MM.1S (cell line): ENCODE measurements at regions not wholly inside any gene's neighbourhood (a gene's known extent, or its start where the extent isn't known, plus 50 kb on each side); places are given as distances from the start of the nearest gene placed in this dataset.

Experiments
- DNase-seq: peaks from one replicate; pipeline ENCODE4 v3.0.0-alpha.2; 2015
- H2AFZ ChIP-seq: fragments of 300-600 bp; sonication (generic); 2 replicates; pipeline ENCODE4 v1.6.0; 2016; ENCODE audit warnings: antibody characterized with exemption, low read length
- H3F3A ChIP-seq: fragments of 300-600 bp; sonication (generic); 2 replicates; pipeline ENCODE4 v1.6.1; 2016; ENCODE audit warnings: mild to moderate bottlenecking, antibody characterized with exemption, low read length, moderate library complexity, mixed read lengths; ENCODE audit not compliant: insufficient read depth
- H3K27ac ChIP-seq: fragments of 300-600 bp; sonication (generic); 2 replicates; pipeline ENCODE4 v1.5.1; 2016; ENCODE audit warnings: mild to moderate bottlenecking, low read length
- H3K27me3 ChIP-seq: fragments of 300-600 bp; sonication (generic); replicated peaks from 2 replicates; pipeline ENCODE4 v1.6.0; 2016; ENCODE audit warnings: low read length; ENCODE audit not compliant: insufficient read depth
- H3K36me3 ChIP-seq: fragments of 300-600 bp; sonication (generic); replicated peaks from 2 replicates; pipeline ENCODE4 v1.6.1; 2016; ENCODE audit warnings: mild to moderate bottlenecking, low read length, mixed read lengths; ENCODE audit not compliant: insufficient read depth
- H3K4me1 ChIP-seq: fragments of 300-600 bp; sonication (generic); 2 replicates; pipeline ENCODE4 v1.6.1; 2016; ENCODE audit warnings: low read length, mixed read lengths
- H3K4me2 ChIP-seq: fragments of 300-600 bp; sonication (generic); 2 replicates; pipeline ENCODE4 v1.6.0; 2016; ENCODE audit warnings: low read depth, low read length
- H3K4me3 ChIP-seq: fragments of 300-600 bp; sonication (generic); 2 replicates; pipeline ENCODE4 v1.5.1; 2016; ENCODE audit warnings: low read length, mixed read lengths
- H3K79me2 ChIP-seq: fragments of 300-600 bp; sonication (generic); 2 replicates; pipeline ENCODE4 v1.6.1; 2016; ENCODE audit warnings: mixed run types, low read length, mixed read lengths
- H3K9ac ChIP-seq: fragments of 300-600 bp; sonication (generic); 2 replicates; pipeline ENCODE4 v1.6.1; 2016; ENCODE audit warnings: low read length, mixed read lengths
- H3K9me2 ChIP-seq: fragments of 300-600 bp; sonication (generic); replicated peaks from 2 replicates; pipeline ENCODE4 v1.6.1; 2016; ENCODE audit warnings: mild to moderate bottlenecking, low read length, mixed read lengths; ENCODE audit not compliant: insufficient read depth
- H3K9me3 ChIP-seq: fragments of 300-600 bp; sonication (generic); replicated peaks from 2 replicates; pipeline ENCODE4 v1.6.1; 2016; ENCODE audit warnings: mild to moderate bottlenecking, low read length, mixed read lengths; ENCODE audit not compliant: insufficient read depth
- H4K20me1 ChIP-seq: fragments of 300-600 bp; sonication (generic); 2 replicates; pipeline ENCODE4 v1.6.1; 2016; ENCODE audit warnings: mild to moderate bottlenecking, low read length, moderate library complexity, mixed read lengths; ENCODE audit not compliant: insufficient read depth
- CTCF ChIP-seq: fragments of 300-600 bp; sonication (generic); IDR thresholded peaks from 2 replicates; pipeline ENCODE4 v1.5.1; 2016; ENCODE audit warnings: antibody characterized with exemption, low read length, mixed read lengths
- EZH2 ChIP-seq: fragments of 300-600 bp; sonication (generic); optimal IDR thresholded peaks from 2 replicates; pipeline ENCODE3; 2017; ENCODE audit warnings: low read depth, mild to moderate bottlenecking, antibody characterized with exemption, low read length, mixed read lengths
- EZH2phosphoT487 ChIP-seq: fragments of 300-600 bp; sonication (generic); IDR thresholded peaks from 2 replicates; pipeline ENCODE4 v1.6.1; 2018; ENCODE audit warnings: antibody characterized with exemption, low read length

- H4K20me1 ChIP-seq, result no peaks in the 10 kb centered on the region
- no peaks in the 10 kb centered on the region for H3K27me3 ChIP-seq
- no peaks in the 10 kb centered on the region for H3K36me3 ChIP-seq
- H2AFZ ChIP-seq, result no peak overlapping the region
- no peaks in the 10 kb centered on the region for H3K9me3 ChIP-seq
- no peaks in the 10 kb centered on the region for H3K9me2 ChIP-seq
- H3F3A ChIP-seq, result no peaks in the 10 kb centered on the region
- H3K9ac ChIP-seq, result no peak overlapping the region
- H3K4me2 ChIP-seq, result no peak overlapping the region
- TF ChIP-seq EZH2, result no peak
- no peak for TF ChIP-seq CTCF
- no peak for TF ChIP-seq EZH2phosphoT487
- H3K27ac ChIP-seq, result no peak overlapping the region
- H3K79me2 ChIP-seq, result no peaks in the 10 kb centered on the region
- H3K4me1 ChIP-seq, result no peaks in the 10 kb centered on the region
- H3K4me3 ChIP-seq, result no peak overlapping the region
- DNase-seq, result no peak
Observed at GRCh38 chr9:99389087-99390033, 167.3 kb downstream of the SEC61B start.

- Histone ChIP-seq H3K4me3 (no peak overlapping the region), H4K20me1 (no peaks in the 10 kb centered on the region), H3K27me3 (no peaks in the 10 kb centered on the region), H2AFZ (no peak overlapping the region), H3F3A (no peaks in the 10 kb centered on the region), H3K4me2 (no peak overlapping the region), H3K4me1 (no peaks in the 10 kb centered on the region), H3K79me2 (no peaks in the 10 kb centered on the region), H3K9ac (no peak overlapping the region), H3K36me3 (no peaks in the 10 kb centered on the region), H3K9me2 (no peaks in the 10 kb centered on the region), H3K9me3 (no peaks in the 10 kb centered on the region), H3K27ac (no peak overlapping the region)
- no peak for DNase-seq
- TF ChIP-seq EZH2, result no peak
- no peak for TF ChIP-seq EZH2phosphoT487
- no peak for TF ChIP-seq CTCF
Observed at GRCh38 chr9:99391937-99392594, 170.0 kb downstream of the SEC61B start.

GRCh38 chr9:99392986-99393385, 170.9 kb downstream of the SEC61B start:
- Histone ChIP-seq H3K4me3 (no peak overlapping the region), H3K9ac (no peak overlapping the region), H2AFZ (no peak overlapping the region), H4K20me1 (no peaks in the 10 kb centered on the region), H3K9me3 (no peaks in the 10 kb centered on the region), H3K27me3 (no peaks in the 10 kb centered on the region), H3K4me2 (no peak overlapping the region), H3K79me2 (no peaks in the 10 kb centered on the region), H3K9me2 (no peaks in the 10 kb centered on the region), H3K27ac (no peak overlapping the region), H3K4me1 (no peaks in the 10 kb centered on the region), H3K36me3 (no peaks in the 10 kb centered on the region), H3F3A (no peaks in the 10 kb centered on the region)
- DNase-seq, result no peak
- TF ChIP-seq EZH2, result no peak
- TF ChIP-seq EZH2phosphoT487, result no peak
- no peak for TF ChIP-seq CTCF
